HCT116 (cell line): ENCODE measurements at regions not wholly inside any gene's neighbourhood (a gene's known extent, or its start where the extent isn't known, plus 50 kb on each side); places are given as distances from the start of the nearest gene placed in this dataset.

Source experiments
- ATAC-seq: fragments of 200-7000 bp; cut with Tn5 transposase; 2 replicates; pipeline ENCODE4 v1.9.1; 2020; ENCODE audit warnings: mild to moderate bottlenecking, moderate library complexity
- BruUV-seq: library from RNA; stranded (reverse); fragments of 400-500 nt; replicated peaks from 2 replicates; lab custom pipeline; 2021; lab: Mats Ljungman, UMichigan
- CTCF ChIA-PET: fragments of 300-600 bp; sonication (Branson Sonifier 250); formaldehyde crosslinking; loops from one replicate; lab custom pipeline; 2021; ENCODE audit warnings: antibody characterized with exemption; lab: Charles Lee
- POLR2A ChIA-PET: fragments of 300-600, 350-600 bp; sonication (Branson Sonifier 250); formaldehyde crosslinking; loops from one replicate; lab custom pipeline; 2021; ENCODE audit warnings: antibody characterized with exemption; lab: Charles Lee
- RAD21 ChIA-PET, 2 experiments: fragments of 300-600 bp; sonication (Branson Sonifier 250); formaldehyde crosslinking; loops; one replicate each; lab custom pipeline; 2023; ENCODE audit warnings: low total read pairs in 2 of 2; ENCODE audit not compliant: uncharacterized antibody in 2 of 2, unreplicated experiment in 2 of 2, low non-redundant PET in 1 of 2; lab: Charles Lee
- DNase-seq: peaks from one replicate; pipeline ENCODE4 v3.0.0-alpha.2; 2010; ENCODE audit warnings: low read depth, low spot score
- H2AFZ ChIP-seq: fragments of 200-600 bp; shearing (Covaris generic), sonication (generic); 2 replicates; pipeline ENCODE4 v1.6.1; 2017; ENCODE audit warnings: low read depth, mixed run types, mixed read lengths, antibody characterized with exemption, low read length; ENCODE audit not compliant: poor library complexity, severe bottlenecking
- H3K27ac ChIP-seq: 2 replicates; pipeline ENCODE4 v1.5.1; 2012; ENCODE audit warnings: low read depth, low read length
- H3K27me3 ChIP-seq: fragments of 200-600 bp; sonication (generic); 2 replicates; pipeline ENCODE4 v1.6.1; 2016; ENCODE audit warnings: mixed run types, low read length, mixed read lengths; ENCODE audit not compliant: insufficient read depth
- H3K36me3 ChIP-seq, 2 experiments: fragments of 200-500 bp in 1 of 2; fragments of 200-600 bp in 1 of 2; sonication (Bioruptor generic) in 1 of 2; sonication (generic) in 1 of 2; 2 replicates each; pipeline versions ENCODE4 v1.5.1 to v1.6.1; 2014 to 2016; ENCODE audit warnings: low read length in 2 of 2, inconsistent platforms in 1 of 2, mixed read lengths in 1 of 2, mixed run types in 1 of 2; ENCODE audit not compliant: insufficient read depth in 2 of 2, control insufficient read depth in 1 of 2
- H3K4me1 ChIP-seq, 2 experiments: fragments of 200-600 bp in 1 of 2; sonication (generic) in 1 of 2; 2 replicates each; pipeline versions ENCODE4 v1.5.1 to v1.6.1; 2012 to 2017; ENCODE audit warnings: low read length in 2 of 2, inconsistent platforms in 1 of 2, mild to moderate bottlenecking in 1 of 2, mixed read lengths in 1 of 2, mixed run types in 1 of 2, moderate library complexity in 1 of 2; ENCODE audit not compliant: insufficient read depth in 2 of 2, control insufficient read depth in 1 of 2
- H3K4me2 ChIP-seq: fragments of 200-600 bp; sonication (generic); 2 replicates; pipeline ENCODE4 v1.6.1; 2017; ENCODE audit warnings: mixed run types, low read length, mixed read lengths
- H3K4me3 ChIP-seq, 2 experiments: fragments of 200-600 bp in 1 of 2; sonication (generic) in 1 of 2; replicated peaks in 1 of 2; 2 replicates each; pipeline ENCODE4 v1.5.1; 2011 to 2016; ENCODE audit warnings: low read length in 2 of 2, control low read depth in 1 of 2, low read depth in 1 of 2, mild to moderate bottlenecking in 1 of 2, mixed read lengths in 1 of 2, mixed run types in 1 of 2
- H3K79me2 ChIP-seq: fragments of 200-600 bp; sonication (generic); 2 replicates; pipeline ENCODE4 v1.6.1; 2017; ENCODE audit warnings: mild to moderate bottlenecking, mixed run types, low read length, moderate library complexity, mixed read lengths; ENCODE audit not compliant: insufficient read depth
- H3K9ac ChIP-seq: fragments of 200-600 bp; sonication (generic); 2 replicates; pipeline ENCODE4 v1.6.1; 2016; ENCODE audit warnings: low read length, mixed read lengths
- H3K9me2 ChIP-seq: fragments of 200-600 bp; sonication (generic), shearing (Covaris generic); 2 replicates; pipeline ENCODE4 v1.6.1; 2017; ENCODE audit warnings: mixed run types, mild to moderate bottlenecking, moderate library complexity; ENCODE audit not compliant: insufficient read depth
- H3K9me3 ChIP-seq, 2 experiments: fragments of 200-500 bp in 1 of 2; fragments of 200-600 bp in 1 of 2; sonication (Bioruptor generic) in 1 of 2; sonication (generic) in 1 of 2; 2 replicates each; pipeline ENCODE4 v1.6.1; 2014 to 2017; ENCODE audit warnings: low read length in 2 of 2, mixed read lengths in 2 of 2, inconsistent platforms in 1 of 2, low read depth in 1 of 2, mild to moderate bottlenecking in 1 of 2, mixed run types in 1 of 2, moderate library complexity in 1 of 2; ENCODE audit not compliant: control insufficient read depth in 1 of 2, insufficient read depth in 1 of 2
- H4K20me1 ChIP-seq: fragments of 200-600 bp; sonication (generic), shearing (Covaris generic); 2 replicates; pipeline ENCODE4 v1.6.1; 2017; ENCODE audit warnings: mixed run types, mild to moderate bottlenecking, moderate library complexity; ENCODE audit not compliant: insufficient read depth
- POLR2AphosphoS5 ChIP-seq: IDR thresholded peaks from 2 replicates; pipeline ENCODE4 v1.6.1; 2011; ENCODE audit warnings: mild to moderate bottlenecking, low read depth, low read length, moderate library complexity
- RAD21 ChIP-seq: IDR thresholded peaks from 2 replicates; pipeline ENCODE4 v1.6.1; 2012; ENCODE audit warnings: low read depth, mild to moderate bottlenecking
- SP1 ChIP-seq: IDR thresholded peaks from 2 replicates; pipeline ENCODE4 v1.6.1; 2012; ENCODE audit warnings: low read depth
- SRF ChIP-seq: IDR thresholded peaks from 2 replicates; pipeline ENCODE4 v1.6.1; 2012; ENCODE audit warnings: low read depth
- ZFX ChIP-seq: fragments of 450-650 bp; IDR thresholded peaks from 2 replicates; pipeline ENCODE4 v1.6.1; 2017
- ZNF274 ChIP-seq: fragments of 200-500 bp; sonication (Bioruptor generic); IDR thresholded peaks from 2 replicates; pipeline ENCODE4 v1.6.1; 2014; ENCODE audit warnings: mild to moderate bottlenecking, low read depth, low read length, inconsistent platforms
- intact Hi-C: fragments of 100-400 bp; cut with micrococcal nuclease; formaldehyde crosslinking; loops from 2 replicates; pipeline ENCODE4 v1.10.0; 2022
- TF ChIP-seq, protein P1 (sequence below): IDR thresholded peaks from 2 replicates; pipeline ENCODE4 v1.6.1; 2012; ENCODE audit warnings: low read depth
- TF ChIP-seq, protein P2 (sequence below): IDR thresholded peaks from 2 replicates; pipeline ENCODE4 v1.6.1; 2012
- TF ChIP-seq, protein P3 (sequence below), 3 experiments: fragments of 200-600 bp in 1 of 3; sonication (generic) in 1 of 3; IDR thresholded peaks in 2 of 3; conservative IDR thresholded peaks in 1 of 3; 2 replicates each; pipeline ENCODE4 v1.5.1; 2012 to 2017; ENCODE audit warnings: low read depth in 2 of 3, low read length in 2 of 3, antibody characterized with exemption in 1 of 3, borderline replicate concordance in 1 of 3, control low read depth in 1 of 3, mild to moderate bottlenecking in 1 of 3, mixed read lengths in 1 of 3, mixed run types in 1 of 3, moderate library complexity in 1 of 3; ENCODE audit not compliant: insufficient read depth in 1 of 3

DNA sequence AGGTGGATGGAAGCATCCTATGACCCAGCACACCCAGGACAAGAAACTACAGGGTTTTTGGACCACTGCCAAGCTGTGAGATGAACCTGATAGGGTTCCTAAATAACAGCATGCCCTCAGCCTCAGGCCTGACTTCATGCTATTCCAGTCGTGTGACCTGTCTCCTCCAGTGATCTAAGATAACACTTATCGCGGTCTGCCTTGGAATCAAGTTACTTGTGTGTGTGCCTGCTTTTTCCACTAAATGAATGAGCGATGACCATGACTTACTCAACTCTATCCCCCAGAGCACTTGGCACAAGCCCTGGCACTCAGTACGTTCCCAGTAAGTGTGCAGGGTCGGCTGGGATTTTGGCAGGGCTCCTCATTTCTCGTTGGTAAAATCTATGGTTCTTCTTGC lies 172.7 kb upstream of the TP63 start:
- no peaks in the 10 kb centered on the region for H3K9me2 ChIP-seq
- H3K4me2 ChIP-seq, result no peak overlapping the region
- H3K36me3 ChIP-seq, result no peaks in the 10 kb centered on the region
- H2AFZ ChIP-seq, result no peak overlapping the region
- RAD21 ChIA-PET, result no interaction called here
- no peaks in the 10 kb centered on the region for H3K27me3 ChIP-seq
- CTCF ChIA-PET, result no interaction called here
- intact Hi-C loops, result no loop called here
- no peaks in the 10 kb centered on the region for H3K79me2 ChIP-seq
- no peaks in the 10 kb centered on the region for H3K9me3 ChIP-seq
- no peak for TF ChIP-seq SRF
- no peak for TF ChIP-seq SP1
- no peak for TF ChIP-seq ZNF274
- TF ChIP-seq POLR2AphosphoS5, result no peak
- TF ChIP-seq ZFX, result no peak
- no TSS peak for BruUV-seq
- H3K27ac ChIP-seq, result no peak overlapping the region
- ATAC-seq (no peak), DNase-seq (no peak)
- H3K4me1 ChIP-seq, result no peaks in the 10 kb centered on the region
- no peak overlapping the region for H3K4me3 ChIP-seq
- POLR2A ChIA-PET, result no interaction called here
- H4K20me1 ChIP-seq, result no peaks in the 10 kb centered on the region
- no peak overlapping the region for H3K9ac ChIP-seq

DNA sequence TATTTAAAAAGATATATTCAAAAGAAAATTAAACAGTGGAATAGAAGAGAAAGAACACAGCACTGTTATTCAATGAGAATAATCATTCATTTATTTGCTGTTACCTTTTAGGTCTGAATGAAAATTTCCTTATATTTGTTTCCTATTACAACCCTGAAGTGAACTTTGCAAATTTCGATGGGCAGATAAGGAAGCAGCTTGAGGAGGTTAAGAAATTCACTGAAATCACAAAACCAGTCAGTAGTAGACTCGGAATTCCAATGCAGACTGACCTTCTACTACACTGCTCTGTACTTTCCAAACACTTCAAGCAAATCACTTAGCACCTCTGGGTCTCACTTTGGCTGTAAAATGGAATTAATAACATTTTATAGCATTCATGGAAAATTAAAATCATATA lies 172.0 kb upstream of the TP63 start:
- TF ChIP-seq RAD21, result no peak
- TF ChIP-seq, protein P1, sequence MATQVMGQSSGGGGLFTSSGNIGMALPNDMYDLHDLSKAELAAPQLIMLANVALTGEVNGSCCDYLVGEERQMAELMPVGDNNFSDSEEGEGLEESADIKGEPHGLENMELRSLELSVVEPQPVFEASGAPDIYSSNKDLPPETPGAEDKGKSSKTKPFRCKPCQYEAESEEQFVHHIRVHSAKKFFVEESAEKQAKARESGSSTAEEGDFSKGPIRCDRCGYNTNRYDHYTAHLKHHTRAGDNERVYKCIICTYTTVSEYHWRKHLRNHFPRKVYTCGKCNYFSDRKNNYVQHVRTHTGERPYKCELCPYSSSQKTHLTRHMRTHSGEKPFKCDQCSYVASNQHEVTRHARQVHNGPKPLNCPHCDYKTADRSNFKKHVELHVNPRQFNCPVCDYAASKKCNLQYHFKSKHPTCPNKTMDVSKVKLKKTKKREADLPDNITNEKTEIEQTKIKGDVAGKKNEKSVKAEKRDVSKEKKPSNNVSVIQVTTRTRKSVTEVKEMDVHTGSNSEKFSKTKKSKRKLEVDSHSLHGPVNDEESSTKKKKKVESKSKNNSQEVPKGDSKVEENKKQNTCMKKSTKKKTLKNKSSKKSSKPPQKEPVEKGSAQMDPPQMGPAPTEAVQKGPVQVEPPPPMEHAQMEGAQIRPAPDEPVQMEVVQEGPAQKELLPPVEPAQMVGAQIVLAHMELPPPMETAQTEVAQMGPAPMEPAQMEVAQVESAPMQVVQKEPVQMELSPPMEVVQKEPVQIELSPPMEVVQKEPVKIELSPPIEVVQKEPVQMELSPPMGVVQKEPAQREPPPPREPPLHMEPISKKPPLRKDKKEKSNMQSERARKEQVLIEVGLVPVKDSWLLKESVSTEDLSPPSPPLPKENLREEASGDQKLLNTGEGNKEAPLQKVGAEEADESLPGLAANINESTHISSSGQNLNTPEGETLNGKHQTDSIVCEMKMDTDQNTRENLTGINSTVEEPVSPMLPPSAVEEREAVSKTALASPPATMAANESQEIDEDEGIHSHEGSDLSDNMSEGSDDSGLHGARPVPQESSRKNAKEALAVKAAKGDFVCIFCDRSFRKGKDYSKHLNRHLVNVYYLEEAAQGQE, result no peak
- no peak for TF ChIP-seq POLR2AphosphoS5
- TF ChIP-seq, protein P2, sequence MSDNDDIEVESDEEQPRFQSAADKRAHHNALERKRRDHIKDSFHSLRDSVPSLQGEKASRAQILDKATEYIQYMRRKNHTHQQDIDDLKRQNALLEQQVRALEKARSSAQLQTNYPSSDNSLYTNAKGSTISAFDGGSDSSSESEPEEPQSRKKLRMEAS, result no peak
- TF ChIP-seq, protein P3, sequence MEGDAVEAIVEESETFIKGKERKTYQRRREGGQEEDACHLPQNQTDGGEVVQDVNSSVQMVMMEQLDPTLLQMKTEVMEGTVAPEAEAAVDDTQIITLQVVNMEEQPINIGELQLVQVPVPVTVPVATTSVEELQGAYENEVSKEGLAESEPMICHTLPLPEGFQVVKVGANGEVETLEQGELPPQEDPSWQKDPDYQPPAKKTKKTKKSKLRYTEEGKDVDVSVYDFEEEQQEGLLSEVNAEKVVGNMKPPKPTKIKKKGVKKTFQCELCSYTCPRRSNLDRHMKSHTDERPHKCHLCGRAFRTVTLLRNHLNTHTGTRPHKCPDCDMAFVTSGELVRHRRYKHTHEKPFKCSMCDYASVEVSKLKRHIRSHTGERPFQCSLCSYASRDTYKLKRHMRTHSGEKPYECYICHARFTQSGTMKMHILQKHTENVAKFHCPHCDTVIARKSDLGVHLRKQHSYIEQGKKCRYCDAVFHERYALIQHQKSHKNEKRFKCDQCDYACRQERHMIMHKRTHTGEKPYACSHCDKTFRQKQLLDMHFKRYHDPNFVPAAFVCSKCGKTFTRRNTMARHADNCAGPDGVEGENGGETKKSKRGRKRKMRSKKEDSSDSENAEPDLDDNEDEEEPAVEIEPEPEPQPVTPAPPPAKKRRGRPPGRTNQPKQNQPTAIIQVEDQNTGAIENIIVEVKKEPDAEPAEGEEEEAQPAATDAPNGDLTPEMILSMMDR (IDR thresholded peaks at IDR 0.05 in 2 of 3, conservative IDR thresholded peaks at IDR 0.05 in 1 of 3; ENCODE audit: borderline replicate concordance in 1 of 3, insufficient read depth in 1 of 3, low read depth in 2 of 3, low read length in 2 of 3), result no peak
- TF ChIP-seq, all 23 proteins: peak for 0
- Histone ChIP-seq H3K9me3 (no peaks in the 10 kb centered on the region), H3K36me3 (no peaks in the 10 kb centered on the region), H4K20me1 (no peaks in the 10 kb centered on the region), H3K4me3 (no peak overlapping the region), H3K27ac (no peak overlapping the region), H3K27me3 (no peaks in the 10 kb centered on the region), H3K4me2 (no peak overlapping the region), H3K9me2 (no peaks in the 10 kb centered on the region), H3K9ac (no peak overlapping the region), H2AFZ (no peak overlapping the region), H3K4me1 (no peaks in the 10 kb centered on the region), H3K79me2 (no peaks in the 10 kb centered on the region)
- intact Hi-C loops, result no loop called here
- DNase-seq (no peak), ATAC-seq (no peak)
- BruUV-seq, result no TSS peak
- ChIA-PET CTCF (no interaction called here), POLR2A (no interaction called here), RAD21 (no interaction called here)
